ENCODE measurements at regions not wholly inside any gene's neighbourhood (a gene's known extent, or its start where the extent isn't known, plus 50 kb on each side); places are given as distances from the start of the nearest gene placed in this dataset.

- no peaks in the 10 kb centered on the region for H3K4me1 ChIP-seq (ENCODE audit: control insufficient read depth, extremely low read depth, insufficient read depth, low read length)
- no peak overlapping the region for H3K9ac ChIP-seq (ENCODE audit: insufficient read depth, low read length)
- no peak overlapping the region for H3K27ac ChIP-seq (ENCODE audit: insufficient read depth, low read length)
- H2AFZ ChIP-seq (ENCODE audit: low read length), result no peak overlapping the region
- no peaks in the 10 kb centered on the region for H3K9me3 ChIP-seq (ENCODE audit: control insufficient read depth, insufficient read depth, low read depth, low read length)
- no peak for DNase-seq (ENCODE audit: low read depth in 2 of 2)
- no peaks in the 10 kb centered on the region for H4K20me1 ChIP-seq (ENCODE audit: control insufficient read depth, extremely low read depth, insufficient read depth, low read length)
- H3K79me2 ChIP-seq (ENCODE audit: control insufficient read depth, insufficient read depth, low read length), result no peaks in the 10 kb centered on the region
- no peak overlapping the region for H3K4me2 ChIP-seq (ENCODE audit: extremely low read depth, insufficient read depth, low read length)
- TF ChIP-seq EZH2 (IDR thresholded peaks at IDR 0.05; ENCODE audit: low read length, missing control alignments) (no peak), CTCF (conservative IDR thresholded peaks at IDR 0.05 in 1 of 2, IDR thresholded peaks at IDR 0.05 in 1 of 2; ENCODE audit: low read depth in 1 of 2, low read length in 2 of 2) (no peak)
- H3K27me3 ChIP-seq (ENCODE audit: control insufficient read depth, insufficient read depth, low read length), result no peaks in the 10 kb centered on the region
- H3K36me3 ChIP-seq (ENCODE audit: control insufficient read depth, insufficient read depth, low read length), result no peaks in the 10 kb centered on the region
- no peak overlapping the region for H3K4me3 ChIP-seq (replicated peaks in 1 of 4; ENCODE audit: control extremely low read depth in 1 of 4, insufficient read depth in 1 of 4, low read depth in 3 of 4, low read length in 4 of 4)
These were observed 380.4 kb upstream of the EEF2KMT start for GRCh38 chr16:5478036-5478435.

DNA sequence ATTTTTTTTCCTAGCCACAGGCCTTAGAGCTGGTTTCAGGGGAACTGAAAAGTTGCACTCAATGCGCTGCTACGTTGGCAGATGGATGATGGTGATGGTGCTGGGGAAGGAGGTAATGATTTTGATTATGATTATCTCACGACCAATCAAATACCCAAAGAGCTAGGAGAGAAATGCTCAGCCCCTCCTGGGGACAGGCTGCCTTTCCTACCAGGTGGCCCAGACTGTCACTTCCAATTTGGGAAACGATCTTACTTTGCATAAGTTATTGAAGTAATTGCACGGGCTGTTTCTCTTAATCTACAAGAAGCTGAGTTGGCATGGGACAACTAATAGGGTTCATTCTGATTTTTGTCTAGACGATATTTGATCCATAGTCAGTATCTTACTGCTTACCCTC is 379.7 kb upstream of the EEF2KMT start:
- Histone ChIP-seq H3K4me1 (ENCODE audit: control insufficient read depth, extremely low read depth, insufficient read depth, low read length) (no peaks in the 10 kb centered on the region), H2AFZ (ENCODE audit: low read length) (no peak overlapping the region), H3K36me3 (ENCODE audit: control insufficient read depth, insufficient read depth, low read length) (no peaks in the 10 kb centered on the region), H3K79me2 (ENCODE audit: control insufficient read depth, insufficient read depth, low read length) (no peaks in the 10 kb centered on the region), H3K9me3 (ENCODE audit: control insufficient read depth, insufficient read depth, low read depth, low read length) (no peaks in the 10 kb centered on the region), H3K4me3 (replicated peaks in 1 of 4; ENCODE audit: control extremely low read depth in 1 of 4, insufficient read depth in 1 of 4, low read depth in 3 of 4, low read length in 4 of 4) (no peak overlapping the region), H3K27me3 (ENCODE audit: control insufficient read depth, insufficient read depth, low read length) (no peaks in the 10 kb centered on the region), H4K20me1 (ENCODE audit: control insufficient read depth, extremely low read depth, insufficient read depth, low read length) (no peaks in the 10 kb centered on the region), H3K4me2 (ENCODE audit: extremely low read depth, insufficient read depth, low read length) (no peak overlapping the region), H3K9ac (ENCODE audit: insufficient read depth, low read length) (no peak overlapping the region), H3K27ac (ENCODE audit: insufficient read depth, low read length) (no peak overlapping the region)
- DNase-seq (ENCODE audit: low read depth in 2 of 2), result no peak
- TF ChIP-seq EZH2 (IDR thresholded peaks at IDR 0.05; ENCODE audit: low read length, missing control alignments), result no peak
- no peak for TF ChIP-seq CTCF (conservative IDR thresholded peaks at IDR 0.05 in 1 of 2, IDR thresholded peaks at IDR 0.05 in 1 of 2; ENCODE audit: low read depth in 1 of 2, low read length in 2 of 2)

GRCh38 chr16:5472552-5472951 is 375.0 kb upstream of the EEF2KMT start:
- TF ChIP-seq CTCF (conservative IDR thresholded peaks at IDR 0.05 in 1 of 2, IDR thresholded peaks at IDR 0.05 in 1 of 2; ENCODE audit: low read depth in 1 of 2, low read length in 2 of 2) (no peak), EZH2 (IDR thresholded peaks at IDR 0.05; ENCODE audit: low read length, missing control alignments) (no peak)
- no peaks in the 10 kb centered on the region for H4K20me1 ChIP-seq (ENCODE audit: control insufficient read depth, extremely low read depth, insufficient read depth, low read length)
- DNase-seq (ENCODE audit: low read depth in 2 of 2), result no peak
- H3K27me3 ChIP-seq (ENCODE audit: control insufficient read depth, insufficient read depth, low read length), result no peaks in the 10 kb centered on the region
- H3K9ac ChIP-seq (ENCODE audit: insufficient read depth, low read length), result no peak overlapping the region
- no peak overlapping the region for H3K4me3 ChIP-seq (replicated peaks in 1 of 4; ENCODE audit: control extremely low read depth in 1 of 4, insufficient read depth in 1 of 4, low read depth in 3 of 4, low read length in 4 of 4)
- no peaks in the 10 kb centered on the region for H3K36me3 ChIP-seq (ENCODE audit: control insufficient read depth, insufficient read depth, low read length)
- H3K79me2 ChIP-seq (ENCODE audit: control insufficient read depth, insufficient read depth, low read length), result no peaks in the 10 kb centered on the region
- no peak overlapping the region for H3K27ac ChIP-seq (ENCODE audit: insufficient read depth, low read length)
- H3K4me1 ChIP-seq (ENCODE audit: control insufficient read depth, extremely low read depth, insufficient read depth, low read length), result no peaks in the 10 kb centered on the region
- H2AFZ ChIP-seq (ENCODE audit: low read length), result no peak overlapping the region
- no peaks in the 10 kb centered on the region for H3K9me3 ChIP-seq (ENCODE audit: control insufficient read depth, insufficient read depth, low read depth, low read length)
- H3K4me2 ChIP-seq (ENCODE audit: extremely low read depth, insufficient read depth, low read length), result no peak overlapping the region

Measured in fibroblast of lung (primary cell).